HG03060 (cell line): ENCODE measurements at regions not wholly inside any gene's neighbourhood (a gene's known extent, or its start where the extent isn't known, plus 50 kb on each side); places are given as distances from the start of the nearest gene placed in this dataset.

ENCODE experiments used
- ATAC-seq: cut with Tn5 transposase; IDR thresholded peaks from one replicate; pipeline ENCODE4 v1.9.1; 2021; ENCODE audit warnings: low read depth, moderate number of reproducible peaks; ENCODE audit not compliant: unreplicated experiment

DNA sequence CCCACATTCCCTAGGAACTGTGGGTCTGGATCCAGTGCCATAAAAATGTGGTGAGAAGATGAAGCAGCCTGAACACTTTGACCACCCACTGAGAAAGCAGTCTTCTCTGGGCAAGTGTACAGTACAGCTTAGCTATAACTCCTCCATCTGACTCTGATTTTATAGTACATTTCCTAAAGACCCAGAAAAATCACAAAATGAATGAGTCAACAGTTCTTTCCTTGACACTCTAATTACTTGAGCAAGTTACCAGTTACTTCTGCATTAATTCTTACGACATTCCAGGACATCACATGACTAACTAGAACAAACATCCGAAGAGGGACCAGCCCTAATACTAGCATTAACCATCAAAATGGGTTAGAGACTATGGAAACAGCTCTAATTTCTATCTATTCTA is 148.1 kb upstream of the PEX5L start:
- no peak for ATAC-seq

DNA sequence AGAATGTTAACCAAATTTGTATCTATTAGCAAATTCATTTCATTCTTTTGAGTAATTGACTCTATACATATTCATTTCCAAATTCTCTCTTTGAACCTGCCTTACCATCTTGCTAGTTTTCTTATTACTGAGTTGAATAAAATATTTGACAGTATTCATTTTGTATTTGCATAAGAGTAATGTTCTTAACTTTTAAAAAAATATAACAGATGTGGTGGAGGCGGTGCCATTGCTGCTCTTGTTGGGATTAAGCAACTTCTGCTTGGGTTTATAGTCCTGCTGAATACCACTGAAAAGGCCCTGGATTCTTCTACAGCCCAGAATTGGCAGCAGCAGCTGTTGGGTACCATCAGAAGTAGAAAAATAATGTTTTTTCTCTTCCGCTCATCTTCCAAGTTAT is 148.9 kb upstream of the PEX5L start:
- no peak for ATAC-seq

DNA sequence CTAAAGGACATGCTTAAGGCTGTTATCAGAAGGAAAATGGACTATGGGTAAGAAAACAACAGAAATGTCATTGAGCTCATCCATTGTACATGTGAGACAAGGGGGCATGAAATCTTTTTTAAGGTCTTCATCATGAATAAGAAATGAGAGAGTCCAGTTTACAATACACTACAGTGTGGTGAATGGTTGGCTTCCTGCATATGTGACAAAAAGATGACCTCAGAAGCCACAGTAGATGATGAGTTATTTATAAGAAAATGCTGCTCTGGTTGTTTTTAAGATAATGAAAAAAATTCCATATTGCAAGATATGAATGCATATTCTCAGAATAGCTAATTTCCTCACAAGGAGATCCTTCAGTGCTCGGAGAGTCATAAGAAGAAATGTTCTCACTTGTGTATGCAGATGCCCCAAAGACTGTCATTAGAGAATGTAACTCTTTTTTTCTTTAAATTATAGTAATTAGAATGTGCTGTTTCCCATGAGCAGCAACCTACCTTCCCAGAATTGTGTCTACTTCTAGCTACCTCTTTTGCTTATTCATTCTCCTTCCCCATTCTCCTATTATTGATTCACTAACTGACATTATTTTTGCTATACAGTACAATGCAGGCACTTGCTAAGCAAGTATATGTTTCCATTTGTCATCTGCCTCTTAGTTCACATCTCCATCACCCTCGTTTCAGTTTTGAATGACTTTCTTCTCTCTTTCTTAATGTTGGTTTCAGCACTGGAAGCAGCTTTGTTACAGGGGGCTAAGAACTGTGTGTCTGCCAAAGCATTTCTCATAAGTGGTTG is 152.0 kb upstream of the PEX5L start:
- no peak for ATAC-seq

DNA sequence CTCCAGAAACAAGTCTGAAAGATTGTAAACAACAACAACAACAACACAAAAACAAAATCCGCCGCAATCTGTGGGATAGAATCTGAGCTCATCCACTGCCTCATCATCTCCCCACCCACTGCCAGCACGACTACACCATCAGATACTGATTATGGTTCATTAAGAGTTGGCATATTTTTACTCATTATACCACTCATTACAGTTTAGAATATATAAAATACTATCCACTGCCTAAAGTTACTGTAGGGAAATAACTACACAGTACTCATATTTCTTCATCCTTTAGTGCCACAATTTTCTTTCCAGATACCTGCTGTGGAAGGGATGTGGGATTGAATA is 152.5 kb upstream of the PEX5L start:
- no peak for ATAC-seq

DNA sequence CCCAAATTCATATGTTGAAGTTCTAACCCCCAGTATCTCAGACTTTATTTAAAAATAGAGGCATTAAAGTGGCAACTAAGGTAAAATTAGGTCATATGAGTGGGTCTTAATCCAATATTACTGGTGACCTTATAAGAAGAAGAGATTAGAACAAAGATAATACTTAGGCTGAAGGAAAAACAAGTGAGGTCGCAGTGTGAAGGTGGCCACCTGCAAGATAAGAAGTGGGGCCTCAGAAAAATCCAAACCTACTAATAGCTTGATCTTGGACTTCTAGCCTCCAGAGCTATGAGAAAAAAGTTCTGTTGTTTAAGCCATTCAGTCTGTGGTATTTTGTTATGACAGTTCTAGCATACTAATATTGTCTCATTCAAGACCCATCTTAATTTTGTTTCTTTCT is 159.9 kb upstream of the PEX5L start:
- no peak for ATAC-seq

DNA sequence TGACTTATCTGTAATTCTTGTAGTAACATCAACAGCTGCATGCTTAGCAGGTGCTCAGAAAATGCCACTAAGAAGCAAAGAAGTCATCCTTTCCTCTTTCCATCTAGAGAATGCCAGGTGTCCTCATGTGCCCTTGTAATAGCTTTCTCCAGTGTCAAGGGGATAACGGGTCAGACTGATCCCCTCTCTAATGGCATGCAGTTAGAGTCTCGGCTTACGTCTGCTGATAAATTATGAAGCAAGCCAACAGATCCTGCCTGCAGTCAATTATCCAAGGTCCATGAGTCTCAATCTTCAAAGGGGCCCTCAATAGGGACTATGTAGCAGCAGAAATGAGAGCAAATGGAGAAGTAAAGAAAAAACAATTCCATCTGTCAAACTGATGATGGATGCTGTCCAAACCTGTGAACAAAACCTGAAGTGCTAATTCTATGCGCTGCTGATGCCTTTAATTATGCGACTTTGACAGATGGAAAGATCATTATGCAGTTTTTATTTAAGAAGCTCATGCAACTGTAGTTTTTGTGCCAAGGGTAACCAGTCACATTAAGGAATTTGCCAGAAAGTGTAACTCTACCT is 162.8 kb upstream of the PEX5L start:
- ATAC-seq, result no peak

DNA sequence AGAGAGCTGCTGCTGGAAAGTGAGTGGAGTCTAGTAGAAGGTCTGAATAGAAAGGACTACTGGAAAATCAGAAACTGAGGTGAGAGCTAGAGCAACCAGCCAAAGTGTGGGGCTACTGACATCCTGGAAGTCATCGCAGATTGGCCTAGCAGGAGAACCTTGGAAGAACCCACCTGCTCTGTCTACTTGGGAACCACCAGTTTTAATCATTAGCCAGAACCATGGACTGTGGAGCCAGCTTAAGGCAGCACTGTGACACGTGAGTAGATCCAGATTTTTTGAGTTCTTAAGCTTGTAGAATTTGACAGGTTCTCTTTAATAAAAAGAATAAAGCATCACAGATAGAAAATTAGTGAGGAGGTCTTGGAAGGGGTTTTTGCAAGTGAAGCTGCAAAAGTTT is 179.1 kb upstream of the PEX5L start:
- ATAC-seq, result no peak

DNA sequence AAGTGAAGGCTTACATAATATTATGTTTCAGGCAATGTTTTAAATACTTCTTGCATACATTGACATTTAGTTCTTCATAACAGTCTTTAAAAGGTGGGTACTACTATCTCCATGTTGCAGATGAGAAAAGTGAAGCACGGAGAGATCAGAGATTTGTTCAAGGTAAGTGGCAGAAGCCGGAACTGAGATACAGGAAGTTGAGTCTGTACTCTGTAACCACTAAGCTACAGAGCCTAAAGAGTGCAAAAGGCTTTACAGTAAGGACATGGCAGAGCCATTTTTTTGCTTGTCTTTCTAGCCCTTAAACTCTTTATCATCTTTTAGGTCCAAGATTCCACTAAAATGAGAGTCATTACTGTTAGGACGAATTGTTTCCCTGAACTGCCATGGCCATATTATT is 186.5 kb upstream of the PEX5L start:
- no peak for ATAC-seq

DNA sequence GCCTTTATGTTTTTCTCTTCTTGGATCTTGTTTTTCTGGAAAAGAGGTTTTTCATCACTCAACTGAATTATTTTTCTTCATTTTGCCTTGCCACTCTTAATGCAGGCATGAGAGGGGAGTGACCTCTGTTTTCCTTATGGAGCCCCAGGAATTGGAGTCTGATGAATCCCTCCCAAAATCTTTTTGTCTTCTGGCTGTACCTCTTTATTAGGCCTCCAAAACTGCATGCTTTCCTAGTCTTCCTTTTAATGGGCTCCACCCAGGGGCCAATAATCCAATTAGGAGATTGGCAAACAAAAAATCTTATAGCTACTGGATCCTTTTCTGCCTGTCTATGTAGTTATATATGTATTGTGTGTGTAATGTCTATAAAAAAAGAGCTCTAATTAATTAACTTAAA is 192.4 kb upstream of the PEX5L start:
- no peak for ATAC-seq

DNA sequence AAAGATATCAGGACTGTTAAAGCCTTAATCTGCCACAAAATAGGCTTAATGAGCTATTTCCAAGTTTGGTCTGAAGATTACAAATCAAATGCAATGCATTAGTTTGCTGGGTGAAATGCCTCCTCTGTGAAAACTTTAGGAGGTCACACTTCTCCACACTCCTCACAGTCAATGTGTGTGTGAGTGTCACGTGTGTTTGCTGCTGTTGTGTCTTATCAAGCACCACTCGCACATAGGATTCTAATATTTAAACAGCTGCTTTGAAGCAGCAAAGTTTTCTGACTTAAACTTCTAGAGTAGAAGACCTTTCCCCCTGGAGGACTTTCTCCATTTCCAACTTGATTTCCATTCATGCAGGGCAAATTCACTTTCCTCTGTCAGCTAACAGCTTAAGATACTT is 203.2 kb upstream of the PEX5L start:
- ATAC-seq, result no peak

DNA sequence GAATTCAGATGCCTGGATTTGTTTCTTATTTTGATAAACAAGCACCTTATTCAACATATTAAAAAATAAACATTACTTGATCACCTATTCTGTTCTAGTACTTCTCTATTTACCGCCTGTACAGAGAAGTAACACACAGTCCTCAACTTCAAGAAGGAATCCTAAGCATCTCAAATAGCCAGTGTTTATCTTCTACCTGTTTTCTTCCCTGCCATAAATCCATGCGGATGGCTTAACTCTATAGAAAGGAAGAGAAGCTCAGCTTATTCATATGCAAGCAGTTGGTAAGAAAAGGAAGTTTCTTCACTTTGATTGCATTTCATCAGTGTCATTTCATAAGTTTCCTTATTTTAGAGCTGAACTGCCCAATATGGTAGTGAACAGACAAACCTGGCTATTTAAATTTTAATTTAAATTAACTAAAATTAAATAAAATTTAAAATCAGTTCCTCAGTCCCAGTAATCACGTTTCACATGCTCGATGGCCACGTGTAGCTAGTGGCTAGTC is 210.0 kb upstream of the PEX5L start:
- ATAC-seq, result no peak

DNA sequence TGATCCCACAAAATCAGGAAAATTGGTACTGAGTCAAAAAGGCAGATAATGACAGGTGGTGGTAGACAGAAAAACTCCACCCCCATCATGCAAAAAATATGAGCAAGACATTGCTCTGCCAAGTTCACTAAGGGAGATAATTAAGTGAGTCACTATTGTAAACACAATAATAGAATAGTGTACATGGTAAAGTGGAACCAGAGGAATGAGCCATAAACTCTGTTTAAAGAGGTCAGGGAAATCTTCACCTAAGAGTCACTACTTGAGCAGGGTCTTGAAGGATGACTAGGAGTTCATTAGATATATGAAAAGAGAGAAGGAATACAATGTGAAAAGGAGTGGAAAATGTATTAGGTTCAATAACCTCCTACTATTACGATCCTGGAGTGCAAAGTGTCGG is 213.4 kb upstream of the PEX5L start:
- no peak for ATAC-seq

DNA sequence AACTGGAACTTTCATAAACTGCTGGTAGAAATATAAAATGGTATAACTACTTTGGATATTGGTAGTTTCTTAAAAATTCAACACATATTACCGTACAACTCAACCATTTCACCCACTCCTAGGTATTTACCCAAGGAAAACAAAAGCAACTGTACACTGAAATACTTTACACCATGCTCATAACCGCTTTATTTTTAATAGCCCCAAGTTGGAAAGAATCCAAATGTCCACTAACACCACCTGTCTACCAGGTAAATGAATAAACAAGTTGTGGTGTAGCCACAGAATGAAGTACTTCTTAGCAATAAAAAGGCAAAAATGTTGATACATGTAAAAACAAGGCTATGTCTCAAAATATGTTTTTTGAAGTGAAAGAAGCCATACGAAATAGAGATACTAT is 215.9 kb upstream of the PEX5L start:
- ATAC-seq, result no peak

DNA sequence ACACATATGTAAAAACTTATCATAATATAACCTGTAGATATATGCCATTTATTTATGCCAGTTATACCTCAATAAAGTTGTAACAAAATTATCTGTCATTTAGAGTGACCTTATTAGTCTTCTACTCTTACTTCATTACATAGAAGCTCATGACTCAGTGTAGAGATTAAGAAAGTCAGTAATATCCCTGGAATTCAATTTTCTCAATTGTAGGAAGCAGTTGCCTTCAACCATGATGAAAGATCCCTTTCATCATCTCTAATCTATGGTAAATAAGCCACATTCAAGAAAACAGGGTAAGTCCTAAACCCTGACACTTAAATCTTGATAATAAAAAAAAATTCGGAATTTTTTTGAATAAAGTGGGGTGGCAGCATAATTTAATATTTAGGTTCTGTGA is 216.5 kb upstream of the PEX5L start:
- no peak for ATAC-seq

DNA sequence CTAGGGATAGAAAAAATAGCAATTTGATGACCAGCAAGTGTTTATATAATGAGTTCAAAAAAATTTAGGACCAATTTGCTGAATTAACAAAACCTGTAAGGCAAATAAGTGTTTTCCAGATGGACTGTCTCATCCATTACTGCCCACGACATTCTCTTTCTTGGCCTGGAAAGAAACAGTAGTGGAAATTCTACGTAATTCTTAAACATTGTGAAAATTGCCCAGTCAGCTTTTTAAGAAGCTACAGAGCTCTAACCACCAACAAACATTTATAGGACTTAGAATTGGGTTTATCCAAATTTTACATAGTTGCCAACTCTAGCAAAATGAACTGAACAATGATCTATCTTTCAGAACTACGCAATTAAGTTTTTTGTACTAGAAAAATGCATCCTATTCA is 227.7 kb upstream of the PEX5L start:
- no peak for ATAC-seq

DNA sequence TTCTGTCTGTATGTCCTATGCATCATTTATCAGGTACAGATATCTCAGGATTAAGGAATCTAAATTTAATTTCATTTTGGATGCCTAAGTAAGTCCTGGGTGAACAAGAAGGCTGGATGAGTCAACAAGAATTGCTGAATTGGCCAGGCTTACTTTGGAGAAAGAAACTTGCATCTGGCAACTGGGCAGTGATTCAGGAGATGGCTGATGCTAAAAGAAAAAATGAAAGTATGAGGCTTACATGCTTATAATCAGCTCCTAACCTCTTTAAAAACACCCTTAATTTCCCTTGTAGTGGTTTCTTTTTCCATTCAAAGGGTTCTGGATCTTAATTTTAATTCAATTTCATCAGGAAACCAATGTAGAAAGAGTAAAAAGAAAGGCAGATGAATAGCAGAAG is 228.8 kb upstream of the PEX5L start:
- ATAC-seq, result no peak

DNA sequence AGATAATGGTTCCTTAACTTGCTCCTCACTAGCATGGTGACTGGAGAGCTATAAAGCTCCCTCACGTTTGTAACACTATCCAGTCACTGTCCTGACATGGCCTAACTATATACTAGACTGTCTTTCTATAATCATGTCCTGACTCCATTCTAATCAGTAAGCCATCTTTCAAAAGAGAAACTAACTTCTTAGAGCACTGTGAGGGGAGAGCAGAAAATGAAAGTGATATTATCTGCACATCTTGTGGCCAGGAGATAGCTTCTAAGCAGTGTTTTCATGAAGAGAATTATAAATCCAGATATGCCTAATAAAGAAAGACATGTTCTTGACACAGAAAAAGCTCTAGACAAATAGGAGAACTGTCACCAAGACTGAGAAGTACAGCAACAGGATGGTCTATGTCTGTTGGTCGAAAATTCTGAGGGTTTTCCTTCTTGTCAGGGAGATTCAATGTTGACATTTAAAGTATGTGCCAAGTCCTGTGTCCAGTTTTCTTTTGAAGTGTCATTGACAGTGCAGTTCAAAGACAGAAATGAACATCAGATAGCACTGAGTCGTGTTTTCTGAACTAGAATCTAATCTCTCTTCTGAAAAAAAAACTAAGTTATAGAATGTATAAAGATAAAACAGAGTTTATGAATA is 230.6 kb upstream of the PEX5L start:
- ATAC-seq, result peak; percentile 97

DNA sequence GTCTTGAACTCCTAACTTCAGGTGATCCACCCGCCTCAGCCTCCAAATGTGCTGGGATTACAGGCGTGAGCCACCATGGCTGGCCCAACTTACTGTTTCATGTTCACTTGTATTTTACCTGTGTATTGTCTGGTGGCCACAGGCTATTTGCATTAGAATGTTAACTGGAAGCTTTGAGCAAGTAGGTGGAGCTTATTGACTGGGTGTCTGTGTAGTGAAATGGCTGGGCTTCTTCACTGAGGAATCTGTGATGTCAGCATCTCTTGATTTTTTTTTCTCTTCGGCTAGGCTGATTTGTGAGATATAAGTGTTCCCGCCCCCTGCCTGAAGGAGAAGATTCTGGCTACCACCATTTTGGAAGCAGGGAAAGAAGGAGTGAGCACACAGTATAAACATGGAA is 237.8 kb upstream of the PEX5L start:
- ATAC-seq, result no peak

DNA sequence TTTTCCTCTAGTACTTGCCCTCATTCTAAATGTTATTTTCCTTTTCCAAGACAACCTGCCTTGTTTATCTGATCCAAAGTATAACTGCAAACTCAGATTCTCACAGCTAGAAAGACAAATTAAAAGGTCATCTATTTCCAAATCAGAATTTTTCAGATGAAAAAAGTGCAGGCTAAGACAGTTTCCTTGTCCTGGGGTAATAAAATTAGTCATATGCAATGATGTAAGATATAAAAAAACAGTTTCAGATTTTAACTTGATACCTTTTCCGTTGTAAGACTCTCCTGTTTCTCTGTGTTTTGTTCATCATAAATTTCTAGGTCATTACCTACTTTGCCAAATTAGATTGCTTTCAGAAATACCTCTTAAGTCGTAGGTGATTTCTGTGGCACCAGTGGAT is 238.4 kb upstream of the PEX5L start:
- no peak for ATAC-seq

DNA sequence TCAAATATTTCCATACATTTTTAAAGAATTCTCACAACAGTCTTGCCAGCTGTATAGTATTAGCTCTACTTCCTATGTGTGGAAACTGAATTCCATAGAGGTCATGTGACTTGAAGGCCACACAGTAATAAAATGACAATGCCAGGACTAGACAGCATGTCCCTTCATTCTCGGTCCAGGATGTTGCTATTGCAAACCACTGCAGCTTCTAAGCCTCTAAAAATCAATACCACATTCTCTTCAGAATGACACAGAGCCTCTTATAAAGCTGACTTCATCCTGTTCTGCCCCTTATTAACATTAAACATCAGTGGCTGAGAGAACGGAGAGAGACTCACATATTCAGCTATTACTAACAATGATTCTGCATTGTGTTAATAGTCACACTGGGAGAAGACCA is 240.3 kb upstream of the PEX5L start:
- no peak for ATAC-seq

DNA sequence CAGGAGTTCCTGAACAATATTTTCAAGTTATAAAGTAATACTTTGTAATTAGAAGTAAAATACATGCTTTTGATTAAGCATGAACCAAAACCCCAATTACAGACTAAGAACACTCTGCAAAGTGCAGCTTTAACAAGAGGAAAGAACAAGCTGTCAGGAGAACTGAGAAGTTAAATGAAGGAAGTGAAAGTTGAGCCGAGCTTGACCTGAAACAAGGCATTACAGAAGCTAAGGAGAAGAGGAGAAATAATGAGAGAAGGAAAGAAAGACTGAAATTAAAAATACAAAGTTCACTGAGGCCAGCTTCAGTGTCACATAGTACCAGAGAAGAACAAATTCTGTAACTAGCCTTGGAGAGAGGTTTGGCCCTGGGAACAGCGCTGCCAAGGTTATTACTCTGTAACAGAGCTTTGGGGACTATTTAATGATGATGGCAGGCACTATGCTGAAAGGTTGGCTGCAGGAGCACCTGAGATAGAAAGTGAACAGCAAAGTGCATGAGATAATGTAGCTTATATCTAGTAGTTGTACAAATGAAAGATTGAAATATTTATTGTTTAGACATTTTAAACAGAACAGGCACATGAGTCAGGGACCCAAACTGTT is 241.9 kb upstream of the PEX5L start:
- peak; percentile 93 for ATAC-seq

DNA sequence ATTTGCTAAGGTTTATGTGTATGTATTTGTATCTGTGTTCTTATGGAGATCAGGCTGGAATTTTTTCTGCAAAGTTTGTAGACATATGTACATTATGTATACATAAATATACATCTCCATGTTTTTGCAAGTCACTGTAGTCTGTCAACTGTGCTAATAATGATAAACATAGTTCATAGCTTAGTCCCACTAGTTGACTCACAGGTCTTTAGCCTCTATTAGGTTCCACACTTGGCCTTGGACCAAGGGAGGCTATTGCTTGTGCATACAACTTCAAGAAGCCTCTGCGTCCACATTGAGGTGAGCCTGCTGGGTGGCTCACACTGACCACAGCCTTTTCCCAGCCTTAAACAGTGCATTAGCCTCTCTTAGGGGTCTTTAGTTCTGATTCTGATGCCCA is 243.8 kb upstream of the PEX5L start:
- ATAC-seq, result no peak
